ENCODE measurements at regions not wholly inside any gene's neighbourhood (a gene's known extent, or its start where the extent isn't known, plus 50 kb on each side); places are given as distances from the start of the nearest gene placed in this dataset.

GRCh38 chr6:9901376-9901775 is 513.5 kb downstream of the TFAP2A start:
- Histone ChIP-seq H3K9me3 (ENCODE audit: control insufficient read depth, insufficient read depth, low read length) (no peaks in the 10 kb centered on the region), H3K27me3 (ENCODE audit: control insufficient read depth, insufficient read depth, low read length) (no peaks in the 10 kb centered on the region), H3K4me3 (ENCODE audit: low read depth, low read length) (no peak overlapping the region), H3K27ac (ENCODE audit: low read depth, low read length) (no peak overlapping the region), H3K4me1 (ENCODE audit: control insufficient read depth, insufficient read depth, low read length) (no peaks in the 10 kb centered on the region), H3K36me3 (ENCODE audit: control insufficient read depth, insufficient read depth, low read length) (no peaks in the 10 kb centered on the region)
- 100% methylated on average over 1 of the region's 1 CpG for WGBS (ENCODE audit: insufficient coverage)
- DNase-seq (ENCODE audit: low read depth in 4 of 6, low spot score in 6 of 6), result no peak

GRCh38 chr6:9896806-9897205 is 518.1 kb downstream of the TFAP2A start:
- H3K9me3 ChIP-seq (ENCODE audit: control insufficient read depth, insufficient read depth, low read length), result no peaks in the 10 kb centered on the region
- no peaks in the 10 kb centered on the region for H3K4me1 ChIP-seq (ENCODE audit: control insufficient read depth, insufficient read depth, low read length)
- no peak overlapping the region for H3K27ac ChIP-seq (ENCODE audit: low read depth, low read length)
- no peaks in the 10 kb centered on the region for H3K36me3 ChIP-seq (ENCODE audit: control insufficient read depth, insufficient read depth, low read length)
- no peaks in the 10 kb centered on the region for H3K27me3 ChIP-seq (ENCODE audit: control insufficient read depth, insufficient read depth, low read length)
- 83% methylated on average over 2 of the region's 3 CpGs for WGBS (ENCODE audit: insufficient coverage)
- DNase-seq (ENCODE audit: low read depth in 4 of 6, low spot score in 6 of 6), result no peak
- H3K4me3 ChIP-seq (ENCODE audit: low read depth, low read length), result no peak overlapping the region

- H3K27ac ChIP-seq (ENCODE audit: low read depth, low read length), result no peak overlapping the region
- no peaks in the 10 kb centered on the region for H3K4me1 ChIP-seq (ENCODE audit: control insufficient read depth, insufficient read depth, low read length)
- no peak for DNase-seq (ENCODE audit: low read depth in 4 of 6, low spot score in 6 of 6)
- H3K27me3 ChIP-seq (ENCODE audit: control insufficient read depth, insufficient read depth, low read length), result no peaks in the 10 kb centered on the region
- H3K4me3 ChIP-seq (ENCODE audit: low read depth, low read length), result no peak overlapping the region
- H3K9me3 ChIP-seq (ENCODE audit: control insufficient read depth, insufficient read depth, low read length), result peaks cover 1% of the 10 kb centered on the region
- H3K36me3 ChIP-seq (ENCODE audit: control insufficient read depth, insufficient read depth, low read length), result no peaks in the 10 kb centered on the region
- no CpG with 5 or more reads among the region's 4 CpGs for WGBS (ENCODE audit: insufficient coverage)
Measured at GRCh38 chr6:9890893-9891292, 524.0 kb downstream of the TFAP2A start.

GRCh38 chr6:9890469-9890868 is 524.4 kb downstream of the TFAP2A start:
- H3K4me1 ChIP-seq (ENCODE audit: control insufficient read depth, insufficient read depth, low read length), result no peaks in the 10 kb centered on the region
- no peak overlapping the region for H3K4me3 ChIP-seq (ENCODE audit: low read depth, low read length)
- H3K27ac ChIP-seq (ENCODE audit: low read depth, low read length), result no peak overlapping the region
- no peaks in the 10 kb centered on the region for H3K36me3 ChIP-seq (ENCODE audit: control insufficient read depth, insufficient read depth, low read length)
- DNase-seq (ENCODE audit: low read depth in 4 of 6, low spot score in 6 of 6), result no peak
- no CpG with 5 or more reads among the region's 3 CpGs for WGBS (ENCODE audit: insufficient coverage)
- peaks cover 1% of the 10 kb centered on the region for H3K9me3 ChIP-seq (ENCODE audit: control insufficient read depth, insufficient read depth, low read length)
- H3K27me3 ChIP-seq (ENCODE audit: control insufficient read depth, insufficient read depth, low read length), result no peaks in the 10 kb centered on the region

GRCh38 chr6:9878535-9878934 is 536.3 kb downstream of the TFAP2A start:
- Histone ChIP-seq H3K4me1 (ENCODE audit: control insufficient read depth, insufficient read depth, low read length) (no peaks in the 10 kb centered on the region), H3K27ac (ENCODE audit: low read depth, low read length) (no peak overlapping the region), H3K36me3 (ENCODE audit: control insufficient read depth, insufficient read depth, low read length) (no peaks in the 10 kb centered on the region), H3K9me3 (ENCODE audit: control insufficient read depth, insufficient read depth, low read length) (peaks cover 1% of the 10 kb centered on the region), H3K27me3 (ENCODE audit: control insufficient read depth, insufficient read depth, low read length) (no peaks in the 10 kb centered on the region), H3K4me3 (ENCODE audit: low read depth, low read length) (no peak overlapping the region)
- DNase-seq (ENCODE audit: low read depth in 4 of 6, low spot score in 6 of 6), result no peak
- no CpG with 5 or more reads among the region's 1 CpG for WGBS (ENCODE audit: insufficient coverage)

DNA sequence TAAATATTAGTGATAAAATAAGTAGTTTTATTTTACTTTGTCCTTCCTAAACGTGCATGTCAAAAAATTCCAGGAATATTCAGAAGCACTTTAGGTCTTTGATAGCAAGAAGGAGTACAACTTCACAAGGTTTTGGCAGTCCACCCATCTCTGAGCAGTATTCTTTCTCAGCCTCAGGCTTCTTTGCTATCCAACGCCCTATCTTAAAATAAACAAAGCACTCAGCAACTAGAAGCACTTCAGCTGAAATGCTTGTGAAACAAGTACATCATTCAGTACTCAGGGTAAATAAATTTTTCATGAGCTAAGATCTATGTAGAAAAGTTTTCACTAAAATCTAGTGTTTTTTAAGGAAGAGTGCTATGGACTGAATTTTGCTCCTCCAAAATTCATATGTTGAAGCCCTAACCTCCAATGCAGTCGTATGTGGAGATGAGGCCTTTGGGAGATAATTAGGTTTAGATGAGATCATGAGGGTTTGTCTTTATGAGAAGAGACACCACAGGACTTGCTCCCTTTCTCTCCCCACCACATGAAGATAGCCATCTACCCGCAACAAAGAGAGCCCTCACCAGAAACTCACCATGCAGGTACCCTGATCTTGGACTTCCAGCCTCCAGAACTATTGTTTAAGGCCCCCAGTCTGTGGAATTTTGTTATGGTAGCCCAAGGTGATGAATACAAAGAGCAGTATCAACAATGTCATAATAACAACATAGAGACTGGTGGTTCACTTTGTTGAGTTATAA is 539.1 kb downstream of the TFAP2A start:
- H3K4me3 ChIP-seq (ENCODE audit: low read depth, low read length), result no peak overlapping the region
- H3K9me3 ChIP-seq (ENCODE audit: control insufficient read depth, insufficient read depth, low read length), result peaks cover 1% of the 10 kb centered on the region
- no peak for DNase-seq (ENCODE audit: low read depth in 4 of 6, low spot score in 6 of 6)
- no CpG with 5 or more reads among the region's 4 CpGs for WGBS (ENCODE audit: insufficient coverage)
- H3K36me3 ChIP-seq (ENCODE audit: control insufficient read depth, insufficient read depth, low read length), result no peaks in the 10 kb centered on the region
- no peak overlapping the region for H3K27ac ChIP-seq (ENCODE audit: low read depth, low read length)
- H3K27me3 ChIP-seq (ENCODE audit: control insufficient read depth, insufficient read depth, low read length), result no peaks in the 10 kb centered on the region
- H3K4me1 ChIP-seq (ENCODE audit: control insufficient read depth, insufficient read depth, low read length), result no peaks in the 10 kb centered on the region

GRCh38 chr6:9862603-9863167 is 552.2 kb downstream of the TFAP2A start:
- Histone ChIP-seq H3K27me3 (ENCODE audit: control insufficient read depth, insufficient read depth, low read length) (no peaks in the 10 kb centered on the region), H3K4me1 (ENCODE audit: control insufficient read depth, insufficient read depth, low read length) (no peaks in the 10 kb centered on the region), H3K27ac (ENCODE audit: low read depth, low read length) (no peak overlapping the region), H3K9me3 (ENCODE audit: control insufficient read depth, insufficient read depth, low read length) (peaks cover 5% of the 10 kb centered on the region), H3K36me3 (ENCODE audit: control insufficient read depth, insufficient read depth, low read length) (no peaks in the 10 kb centered on the region), H3K4me3 (ENCODE audit: low read depth, low read length) (no peak overlapping the region)
- 100% methylated on average over 1 of the region's 2 CpGs for WGBS (ENCODE audit: insufficient coverage)
- no peak for DNase-seq (ENCODE audit: low read depth in 4 of 6, low spot score in 6 of 6)

- peaks cover 8% of the 10 kb centered on the region for H3K9me3 ChIP-seq (ENCODE audit: control insufficient read depth, insufficient read depth, low read length)
- H3K4me1 ChIP-seq (ENCODE audit: control insufficient read depth, insufficient read depth, low read length), result no peaks in the 10 kb centered on the region
- no peak for DNase-seq (ENCODE audit: low read depth in 4 of 6, low spot score in 6 of 6)
- 83% methylated on average over 9 of the region's 9 CpGs for WGBS (ENCODE audit: insufficient coverage)
- no peak overlapping the region for H3K27ac ChIP-seq (ENCODE audit: low read depth, low read length)
- no peaks in the 10 kb centered on the region for H3K36me3 ChIP-seq (ENCODE audit: control insufficient read depth, insufficient read depth, low read length)
- H3K27me3 ChIP-seq (ENCODE audit: control insufficient read depth, insufficient read depth, low read length), result no peaks in the 10 kb centered on the region
- H3K4me3 ChIP-seq (ENCODE audit: low read depth, low read length), result no peak overlapping the region
Measured at GRCh38 chr6:9851541-9852380, 563.1 kb downstream of the TFAP2A start.

DNA sequence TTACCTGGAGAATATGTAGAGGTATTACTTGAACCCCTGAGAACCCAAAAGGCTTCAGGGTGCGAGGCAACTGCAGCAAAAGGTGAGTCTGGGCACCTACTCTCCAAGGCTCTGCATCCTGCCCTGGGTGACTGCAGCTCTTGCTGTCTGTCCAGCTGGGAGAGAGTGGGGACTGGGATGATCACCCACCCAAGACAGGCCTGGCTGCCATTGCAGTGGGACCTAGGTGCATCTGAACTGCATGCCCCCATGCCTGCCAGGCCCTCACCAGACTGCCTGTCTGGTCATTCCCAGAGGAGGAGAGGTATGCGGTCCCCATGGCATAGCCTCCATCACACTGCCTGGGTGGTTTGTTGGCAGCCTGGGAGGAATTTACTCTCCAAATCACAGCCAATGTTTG is 563.9 kb downstream of the TFAP2A start:
- no peak for DNase-seq (ENCODE audit: low read depth in 4 of 6, low spot score in 6 of 6)
- no peaks in the 10 kb centered on the region for H3K27me3 ChIP-seq (ENCODE audit: control insufficient read depth, insufficient read depth, low read length)
- H3K36me3 ChIP-seq (ENCODE audit: control insufficient read depth, insufficient read depth, low read length), result no peaks in the 10 kb centered on the region
- no peak overlapping the region for H3K4me3 ChIP-seq (ENCODE audit: low read depth, low read length)
- 0% methylated on average over 1 of the region's 2 CpGs for WGBS (ENCODE audit: insufficient coverage)
- no peak overlapping the region for H3K27ac ChIP-seq (ENCODE audit: low read depth, low read length)
- H3K9me3 ChIP-seq (ENCODE audit: control insufficient read depth, insufficient read depth, low read length), result peaks cover 8% of the 10 kb centered on the region
- H3K4me1 ChIP-seq (ENCODE audit: control insufficient read depth, insufficient read depth, low read length), result no peaks in the 10 kb centered on the region

Data from spinal cord (tissue), 9 donors.